IPS-18a (cell line): ENCODE measurements at regions not wholly inside any gene's neighbourhood (a gene's known extent, or its start where the extent isn't known, plus 50 kb on each side); places are given as distances from the start of the nearest gene placed in this dataset.

Source experiments
- H3K27ac ChIP-seq: one replicate; pipeline ENCODE4 v1.5.1; 2013; ENCODE audit warnings: low read length
- H3K27me3 ChIP-seq: one replicate; pipeline ENCODE4 v1.6.1; 2013; ENCODE audit warnings: mild to moderate bottlenecking, low read length; ENCODE audit not compliant: control insufficient read depth, insufficient read depth
- H3K36me3 ChIP-seq: one replicate; pipeline ENCODE4 v1.6.1; 2013; ENCODE audit warnings: low read depth, low read length; ENCODE audit not compliant: control insufficient read depth
- H3K4me1 ChIP-seq: one replicate; pipeline ENCODE4 v1.6.1; 2013; ENCODE audit warnings: low read depth, low read length; ENCODE audit not compliant: control insufficient read depth
- H3K4me3 ChIP-seq: one replicate; pipeline ENCODE4 v1.5.1; 2013; ENCODE audit warnings: low read length
- H3K9ac ChIP-seq: one replicate; pipeline ENCODE4 v1.6.1; 2013; ENCODE audit warnings: mild to moderate bottlenecking, low read length, moderate library complexity
- H3K9me3 ChIP-seq: one replicate; pipeline ENCODE4 v1.6.1; 2013; ENCODE audit warnings: low read depth, low read length; ENCODE audit not compliant: control insufficient read depth

GRCh38 chrX:43589735-43590134 lies 66.4 kb upstream of the MAOA start:
- Histone ChIP-seq H3K36me3 (no peaks in the 10 kb centered on the region), H3K9ac (no peak overlapping the region), H3K4me3 (no peak overlapping the region), H3K27me3 (no peaks in the 10 kb centered on the region), H3K9me3 (peaks cover 9% of the 10 kb centered on the region), H3K27ac (no peak overlapping the region), H3K4me1 (no peaks in the 10 kb centered on the region)

GRCh38 chrX:43590150-43590549 lies 65.9 kb upstream of the MAOA start:
- H3K4me3 ChIP-seq, result no peak overlapping the region
- no peak overlapping the region for H3K9ac ChIP-seq
- no peaks in the 10 kb centered on the region for H3K27me3 ChIP-seq
- no peak overlapping the region for H3K27ac ChIP-seq
- H3K4me1 ChIP-seq, result no peaks in the 10 kb centered on the region
- peaks cover 9% of the 10 kb centered on the region for H3K9me3 ChIP-seq
- no peaks in the 10 kb centered on the region for H3K36me3 ChIP-seq

GRCh38 chrX:43592597-43592996 lies 63.5 kb upstream of the MAOA start:
- H3K27me3 ChIP-seq, result no peaks in the 10 kb centered on the region
- H3K9ac ChIP-seq, result no peak overlapping the region
- no peak overlapping the region for H3K4me3 ChIP-seq
- H3K27ac ChIP-seq, result no peak overlapping the region
- H3K36me3 ChIP-seq, result no peaks in the 10 kb centered on the region
- H3K9me3 ChIP-seq, result peaks cover 15% of the 10 kb centered on the region
- H3K4me1 ChIP-seq, result no peaks in the 10 kb centered on the region

- Histone ChIP-seq H3K36me3 (no peaks in the 10 kb centered on the region), H3K4me3 (no peak overlapping the region), H3K27me3 (no peaks in the 10 kb centered on the region), H3K27ac (no peak overlapping the region), H3K9me3 (peaks cover 9% of the 10 kb centered on the region), H3K9ac (no peak overlapping the region), H3K4me1 (no peaks in the 10 kb centered on the region)
Measured at GRCh38 chrX:43595931-43596330, 60.2 kb upstream of the MAOA start.

- H3K27ac ChIP-seq, result no peak overlapping the region
Measured at GRCh38 chrX:43604753-43605152, 51.3 kb upstream of the MAOA start.

GRCh38 chrX:43605351-43605750 lies 50.7 kb upstream of the MAOA start:
- Histone ChIP-seq H3K4me3 (no peak overlapping the region), H3K27ac (no peak overlapping the region), H3K27me3 (no peaks in the 10 kb centered on the region), H3K4me1 (no peaks in the 10 kb centered on the region), H3K36me3 (no peaks in the 10 kb centered on the region), H3K9ac (no peak overlapping the region), H3K9me3 (peaks cover 16% of the 10 kb centered on the region)

More at GRCh38 chrX:43604753-43605152, 51.3 kb upstream of the MAOA start:
- Histone ChIP-seq H3K9me3 (peaks cover 16% of the 10 kb centered on the region), H3K9ac (no peak overlapping the region), H3K36me3 (no peaks in the 10 kb centered on the region), H3K27me3 (no peaks in the 10 kb centered on the region), H3K4me3 (no peak overlapping the region), H3K4me1 (no peaks in the 10 kb centered on the region)
